HL-60 (cell line): ENCODE measurements at regions not wholly inside any gene's neighbourhood (a gene's known extent, or its start where the extent isn't known, plus 50 kb on each side); places are given as distances from the start of the nearest gene placed in this dataset.

Experiments used
- DNase-seq, 2 experiments: peaks; one replicate each; pipeline ENCODE4 v3.0.0-alpha.2; 2010 to 2020; ENCODE audit warnings: low read depth in 1 of 2, low spot score in 1 of 2
- H3K27ac ChIP-seq: fragments of 250-450 bp; sonication (Bioruptor Pico); replicated peaks from 2 replicates; pipeline ENCODE4 v1.5.1; 2020; ENCODE audit warnings: mild to moderate bottlenecking, moderate library complexity
- H3K27me3 ChIP-seq: fragments of 250-450 bp; sonication (Bioruptor Pico); 2 replicates; pipeline ENCODE4 v1.5.1; 2021; ENCODE audit warnings: mild to moderate bottlenecking, moderate library complexity; ENCODE audit not compliant: insufficient read depth, poor library complexity, severe bottlenecking
- H3K4me3 ChIP-seq: replicated peaks from 2 replicates; pipeline ENCODE4 v1.5.1; 2011; ENCODE audit warnings: mild to moderate bottlenecking, control low read depth, low read length; ENCODE audit not compliant: insufficient read depth
- CTCF ChIP-seq: IDR thresholded peaks from one replicate; pipeline ENCODE4 v1.5.1; 2011; ENCODE audit warnings: low read length, control low read depth, inconsistent platforms; ENCODE audit not compliant: insufficient read depth
- GABPA ChIP-seq: IDR thresholded peaks from 2 replicates; pipeline ENCODE4 v1.6.1; 2012; ENCODE audit warnings: low read depth
- POLR2AphosphoS5 ChIP-seq: IDR thresholded peaks from 2 replicates; pipeline ENCODE4 v1.6.1; 2012; ENCODE audit warnings: low read depth
- SPI1 ChIP-seq: IDR thresholded peaks from 2 replicates; pipeline ENCODE4 v1.6.1; 2012; ENCODE audit warnings: low read depth, mild to moderate bottlenecking, borderline replicate concordance
- TF ChIP-seq, protein P1 (sequence below): IDR thresholded peaks from 2 replicates; pipeline ENCODE4 v1.6.1; 2012; ENCODE audit warnings: low read depth; ENCODE audit not compliant: insufficient replicate concordance

DNA sequence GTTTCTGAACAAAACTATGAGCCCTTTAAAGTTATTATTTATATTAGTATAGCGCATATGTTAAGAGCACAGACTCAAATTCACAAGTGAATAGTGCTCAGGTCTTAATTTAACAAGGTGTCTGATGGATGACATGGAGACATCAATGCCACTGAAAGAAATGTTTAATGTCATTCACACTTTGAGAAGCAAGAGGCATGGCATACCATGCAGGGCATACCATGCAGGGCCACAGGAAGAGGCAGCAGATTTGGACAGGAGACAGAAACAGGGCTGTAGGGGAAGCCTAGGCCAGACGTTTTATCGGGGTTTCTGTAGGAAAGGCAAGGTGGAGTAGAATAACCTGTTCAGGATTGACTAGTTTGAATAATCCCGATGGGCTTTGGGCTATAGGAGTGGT is 150.2 kb upstream of the KCNH8 start:
- Histone ChIP-seq H3K27ac (no peak overlapping the region), H3K27me3 (no peaks in the 10 kb centered on the region), H3K4me3 (no peak overlapping the region)
- TF ChIP-seq GABPA (no peak), POLR2AphosphoS5 (no peak), SPI1 (no peak), CTCF (no peak)
- TF ChIP-seq, protein P1, sequence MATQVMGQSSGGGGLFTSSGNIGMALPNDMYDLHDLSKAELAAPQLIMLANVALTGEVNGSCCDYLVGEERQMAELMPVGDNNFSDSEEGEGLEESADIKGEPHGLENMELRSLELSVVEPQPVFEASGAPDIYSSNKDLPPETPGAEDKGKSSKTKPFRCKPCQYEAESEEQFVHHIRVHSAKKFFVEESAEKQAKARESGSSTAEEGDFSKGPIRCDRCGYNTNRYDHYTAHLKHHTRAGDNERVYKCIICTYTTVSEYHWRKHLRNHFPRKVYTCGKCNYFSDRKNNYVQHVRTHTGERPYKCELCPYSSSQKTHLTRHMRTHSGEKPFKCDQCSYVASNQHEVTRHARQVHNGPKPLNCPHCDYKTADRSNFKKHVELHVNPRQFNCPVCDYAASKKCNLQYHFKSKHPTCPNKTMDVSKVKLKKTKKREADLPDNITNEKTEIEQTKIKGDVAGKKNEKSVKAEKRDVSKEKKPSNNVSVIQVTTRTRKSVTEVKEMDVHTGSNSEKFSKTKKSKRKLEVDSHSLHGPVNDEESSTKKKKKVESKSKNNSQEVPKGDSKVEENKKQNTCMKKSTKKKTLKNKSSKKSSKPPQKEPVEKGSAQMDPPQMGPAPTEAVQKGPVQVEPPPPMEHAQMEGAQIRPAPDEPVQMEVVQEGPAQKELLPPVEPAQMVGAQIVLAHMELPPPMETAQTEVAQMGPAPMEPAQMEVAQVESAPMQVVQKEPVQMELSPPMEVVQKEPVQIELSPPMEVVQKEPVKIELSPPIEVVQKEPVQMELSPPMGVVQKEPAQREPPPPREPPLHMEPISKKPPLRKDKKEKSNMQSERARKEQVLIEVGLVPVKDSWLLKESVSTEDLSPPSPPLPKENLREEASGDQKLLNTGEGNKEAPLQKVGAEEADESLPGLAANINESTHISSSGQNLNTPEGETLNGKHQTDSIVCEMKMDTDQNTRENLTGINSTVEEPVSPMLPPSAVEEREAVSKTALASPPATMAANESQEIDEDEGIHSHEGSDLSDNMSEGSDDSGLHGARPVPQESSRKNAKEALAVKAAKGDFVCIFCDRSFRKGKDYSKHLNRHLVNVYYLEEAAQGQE, result no peak
- no peak for DNase-seq

DNA sequence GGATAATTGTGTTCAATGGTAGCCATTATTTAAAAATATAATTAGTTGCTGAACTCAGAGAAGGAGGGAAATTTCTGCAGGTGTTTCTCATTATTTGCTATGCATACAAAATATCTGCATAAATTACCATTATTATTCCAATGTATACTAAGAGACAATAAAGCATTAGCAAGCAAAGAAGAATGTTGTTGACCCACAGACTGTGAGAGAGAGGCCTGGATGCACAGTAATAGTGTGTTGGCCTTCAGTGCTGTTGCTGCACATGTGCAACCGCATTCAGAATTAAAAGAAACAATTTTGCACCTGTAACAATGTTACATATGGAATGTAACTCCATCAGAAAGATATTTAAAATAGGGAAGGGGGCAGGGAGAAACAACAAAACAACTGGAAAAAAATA is 155.6 kb upstream of the KCNH8 start:
- Histone ChIP-seq H3K27me3 (no peaks in the 10 kb centered on the region), H3K27ac (no peak overlapping the region), H3K4me3 (no peak overlapping the region)
- TF ChIP-seq POLR2AphosphoS5 (no peak), GABPA (no peak), CTCF (no peak), SPI1 (no peak)
- TF ChIP-seq, protein P1, result no peak
- no peak for DNase-seq

DNA sequence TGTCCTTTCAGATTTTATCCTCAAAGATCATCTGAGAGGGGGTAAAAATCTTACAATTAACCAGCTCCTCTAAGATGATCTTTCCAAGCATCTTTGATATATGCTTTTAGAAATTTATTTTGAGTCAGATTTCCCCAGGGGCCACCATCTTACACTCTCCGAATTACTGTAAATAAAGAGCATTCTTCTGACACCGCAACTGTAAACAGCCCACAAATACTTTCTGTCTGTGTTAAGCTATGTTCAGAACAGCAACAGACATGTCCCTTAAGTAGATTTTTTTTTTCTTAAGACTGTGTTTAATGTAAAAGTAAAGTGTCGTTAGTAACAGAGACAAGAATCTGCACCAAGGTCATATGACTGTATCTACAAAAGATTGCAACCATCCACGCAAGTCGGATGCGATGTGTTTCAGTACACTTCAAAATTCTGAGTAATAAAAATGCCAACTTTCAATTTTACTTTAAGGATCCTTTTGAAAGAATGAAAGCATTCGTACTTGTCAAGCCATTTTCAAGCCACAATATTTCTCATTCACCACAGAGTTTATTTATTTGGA is 159.0 kb upstream of the KCNH8 start:
- DNase-seq, result no peak
- Histone ChIP-seq H3K4me3 (no peak overlapping the region), H3K27me3 (no peaks in the 10 kb centered on the region), H3K27ac (no peak overlapping the region)
- TF ChIP-seq GABPA (no peak), CTCF (no peak), POLR2AphosphoS5 (no peak)
- TF ChIP-seq, protein P1, result no peak
